Medulla oblongata (tissue), 1 donor: ENCODE measurements at regions not wholly inside any gene's neighbourhood (a gene's known extent, or its start where the extent isn't known, plus 50 kb on each side); places are given as distances from the start of the nearest gene placed in this dataset.
"Not testable (repeated sequence)": the region's sequence is repeated elsewhere in the genome, so short reads cannot be mapped to it uniquely, and the experiment has no call there.

Source experiments
- DNase-seq: peaks from one replicate; pipeline ENCODE4 v3.0.0-alpha.2; 2015; ENCODE audit errors: extremely low spot score

GRCh38 chr13:105692769-105693168 is 842.7 kb downstream of the EFNB2 start:
- no peak for DNase-seq

- DNase-seq: no peak
Observed at GRCh38 chr13:105684216-105684615, 851.2 kb downstream of the EFNB2 start.

GRCh38 chr13:105679838-105680237 is 855.6 kb downstream of the EFNB2 start:
- no peak for DNase-seq

- DNase-seq: no peak
Observed at GRCh38 chr13:105678072-105678471, 857.4 kb downstream of the EFNB2 start.

- no peak for DNase-seq
Observed at GRCh38 chr13:105672881-105673280, 862.6 kb downstream of the EFNB2 start.

- not testable (repeated sequence) for DNase-seq
Observed at GRCh38 chr13:105671131-105671530, 864.3 kb downstream of the EFNB2 start.

GRCh38 chr13:105670179-105670990 is 865.1 kb downstream of the EFNB2 start:
- no peak for DNase-seq

GRCh38 chr13:105665284-105665683 is 870.2 kb downstream of the EFNB2 start:
- DNase-seq: no peak

GRCh38 chr13:105663182-105663581 is 872.3 kb downstream of the EFNB2 start:
- DNase-seq: no peak

- no peak for DNase-seq
Observed at GRCh38 chr13:105660561-105660960, 874.9 kb downstream of the EFNB2 start.

- no peak for DNase-seq
Observed at GRCh38 chr13:105658431-105658830, 877.0 kb downstream of the EFNB2 start.

- no peak for DNase-seq
Observed at GRCh38 chr13:105655046-105655445, 880.4 kb downstream of the EFNB2 start.

- no peak for DNase-seq
Observed at GRCh38 chr13:105643966-105644365, 891.5 kb downstream of the EFNB2 start.

- DNase-seq: no peak
Observed at GRCh38 chr13:105642511-105642958, 892.9 kb downstream of the EFNB2 start.

- DNase-seq: no peak
Observed at GRCh38 chr13:105641121-105641520, 894.3 kb downstream of the EFNB2 start.

- no peak for DNase-seq
Observed at GRCh38 chr13:105638426-105638825, 897.0 kb downstream of the EFNB2 start.

- DNase-seq: no peak
Observed at GRCh38 chr13:105634059-105634458, 901.4 kb downstream of the EFNB2 start.

- no peak for DNase-seq
Observed at GRCh38 chr13:105630431-105630830, 905.0 kb downstream of the EFNB2 start.

GRCh38 chr13:105627270-105627669 is 908.2 kb downstream of the EFNB2 start:
- no peak for DNase-seq

GRCh38 chr13:105625691-105626090 is 909.8 kb downstream of the EFNB2 start:
- no peak for DNase-seq

GRCh38 chr13:105616333-105617075 is 919.0 kb downstream of the EFNB2 start:
- no peak for DNase-seq

GRCh38 chr13:105612541-105612940 is 922.9 kb downstream of the EFNB2 start:
- no peak for DNase-seq

- no peak for DNase-seq
Observed at GRCh38 chr13:105611424-105611823, 924.0 kb downstream of the EFNB2 start.
